ENCODE measurements at regions not wholly inside any gene's neighbourhood (a gene's known extent, or its start where the extent isn't known, plus 50 kb on each side); places are given as distances from the start of the nearest gene placed in this dataset.
"Not testable (repeated sequence)": the region's sequence is repeated elsewhere in the genome, so short reads cannot be mapped to it uniquely, and the experiment has no call there.

DNA sequence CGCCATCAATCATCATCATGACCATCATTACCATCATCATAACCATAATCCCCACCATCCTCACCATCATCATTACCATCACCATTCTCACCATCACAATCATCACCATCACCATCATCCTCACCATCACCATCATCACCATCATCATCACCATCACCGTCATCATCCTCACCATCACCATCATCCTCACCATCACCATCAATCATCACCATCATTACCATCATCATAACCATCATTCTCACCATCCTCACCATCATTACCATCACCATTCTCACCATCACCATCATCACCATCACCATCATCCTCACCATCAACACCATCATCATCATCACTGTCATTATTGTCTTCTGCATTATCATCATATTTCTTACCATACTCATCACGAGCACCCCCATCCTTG lies 245.5 kb downstream of the ADGRD1 start:
- H3K9me3 ChIP-seq: no peaks in the 10 kb centered on the region
- no peak overlapping the region for H3K27ac ChIP-seq
- H3K36me3 ChIP-seq: no peaks in the 10 kb centered on the region
- DNase-seq: no peak
- intact Hi-C loops (cut with DNase I): no loop called here
- H3K4me1 ChIP-seq: no peaks in the 10 kb centered on the region
- H3K27me3 ChIP-seq: peaks cover 0 to 7% (median 0%) of the 10 kb centered on the region in 4 donors
- TF ChIP-seq POLR2A (IDR thresholded peaks at IDR 0.05): no peak
- WGBS, 2 donors: 70% methylated on average over 3 of the region's 3 CpGs
- H3K4me3 ChIP-seq: no peak overlapping the region

DNA sequence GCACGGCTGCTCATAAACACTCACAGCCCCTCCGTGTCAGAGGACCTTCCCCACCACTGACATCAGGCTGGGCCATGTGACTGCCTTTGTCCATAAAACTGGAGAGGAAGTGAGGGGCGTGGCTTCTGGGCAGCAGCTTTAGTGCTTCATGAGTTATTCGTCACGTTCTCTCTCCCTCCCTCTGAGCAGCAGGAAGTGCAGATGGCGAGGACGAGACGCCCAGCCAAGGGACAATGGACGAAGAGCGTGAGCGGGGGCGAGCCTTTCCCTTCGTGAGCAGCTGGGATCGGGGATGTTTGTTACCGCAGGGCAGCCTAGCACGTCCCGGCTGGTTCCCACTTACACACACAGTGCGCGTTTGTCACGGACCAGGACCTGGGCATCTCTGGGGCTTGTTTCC lies 248.2 kb downstream of the ADGRD1 start:
- DNase-seq; H3K27me3 ChIP-seq; H3K4me3 ChIP-seq; H3K4me1 ChIP-seq; H3K36me3 ChIP-seq; intact Hi-C loops (cut with DNase I); H3K9me3 ChIP-seq; H3K27ac ChIP-seq: not testable (repeated sequence)
- no CpG with 5 or more reads among the region's 20 CpGs for whole genome bisulfite sequencing, 2 donors

DNA sequence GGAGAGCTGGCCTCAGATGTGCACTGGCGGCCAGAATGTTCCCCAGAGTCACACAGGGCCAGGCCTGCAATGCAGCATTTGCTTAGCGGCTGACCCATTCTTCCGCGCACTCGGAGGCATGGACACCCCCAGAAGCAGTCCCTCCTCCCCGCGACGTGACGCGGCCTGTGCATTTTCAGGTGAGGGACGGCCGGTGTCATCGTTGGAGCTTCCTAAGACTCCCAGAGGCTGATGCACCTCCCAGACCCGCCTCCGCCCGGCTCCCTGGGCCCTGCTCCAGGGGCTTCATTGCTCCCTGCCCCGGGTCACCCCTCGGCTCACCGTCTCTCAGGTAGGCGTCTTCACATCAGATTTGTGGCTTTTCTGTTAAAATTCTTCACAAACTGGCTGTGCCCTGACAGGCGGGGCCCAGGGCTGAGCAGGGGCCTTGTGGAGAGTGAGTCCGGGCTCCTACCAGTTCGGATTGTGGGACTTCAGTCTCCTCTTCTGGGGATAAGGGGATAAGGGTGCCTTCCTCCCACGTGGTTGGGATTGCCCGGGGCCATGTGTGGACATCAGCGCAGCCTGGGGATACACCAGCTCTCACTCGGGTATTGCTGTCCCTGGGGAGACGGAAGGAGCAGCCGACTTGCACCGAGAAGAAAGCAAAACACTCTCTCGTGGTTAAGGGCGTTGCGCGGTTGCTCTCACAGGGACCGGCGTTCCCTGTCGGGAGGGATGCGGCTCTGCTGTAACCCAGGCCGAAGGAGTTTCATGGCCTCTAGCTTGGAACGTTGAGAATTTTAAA lies 249.1 kb downstream of the ADGRD1 start:
- no peaks in the 10 kb centered on the region for H3K9me3 ChIP-seq
- no peaks in the 10 kb centered on the region for H3K36me3 ChIP-seq
- H3K27me3 ChIP-seq: peaks cover 0 to 10% (median 0%) of the 10 kb centered on the region in 4 donors
- H3K4me1 ChIP-seq: no peaks in the 10 kb centered on the region
- DNase-seq: no peak
- WGBS, 2 donors: 89 to 90% methylated on average over 15 to 29 of the region's 40 CpGs
- TF ChIP-seq POLR2A (IDR thresholded peaks at IDR 0.05): no peak
- H3K4me3 ChIP-seq: no peak overlapping the region
- H3K27ac ChIP-seq: no peak overlapping the region
- intact Hi-C loops (cut with DNase I): no loop called here

DNA sequence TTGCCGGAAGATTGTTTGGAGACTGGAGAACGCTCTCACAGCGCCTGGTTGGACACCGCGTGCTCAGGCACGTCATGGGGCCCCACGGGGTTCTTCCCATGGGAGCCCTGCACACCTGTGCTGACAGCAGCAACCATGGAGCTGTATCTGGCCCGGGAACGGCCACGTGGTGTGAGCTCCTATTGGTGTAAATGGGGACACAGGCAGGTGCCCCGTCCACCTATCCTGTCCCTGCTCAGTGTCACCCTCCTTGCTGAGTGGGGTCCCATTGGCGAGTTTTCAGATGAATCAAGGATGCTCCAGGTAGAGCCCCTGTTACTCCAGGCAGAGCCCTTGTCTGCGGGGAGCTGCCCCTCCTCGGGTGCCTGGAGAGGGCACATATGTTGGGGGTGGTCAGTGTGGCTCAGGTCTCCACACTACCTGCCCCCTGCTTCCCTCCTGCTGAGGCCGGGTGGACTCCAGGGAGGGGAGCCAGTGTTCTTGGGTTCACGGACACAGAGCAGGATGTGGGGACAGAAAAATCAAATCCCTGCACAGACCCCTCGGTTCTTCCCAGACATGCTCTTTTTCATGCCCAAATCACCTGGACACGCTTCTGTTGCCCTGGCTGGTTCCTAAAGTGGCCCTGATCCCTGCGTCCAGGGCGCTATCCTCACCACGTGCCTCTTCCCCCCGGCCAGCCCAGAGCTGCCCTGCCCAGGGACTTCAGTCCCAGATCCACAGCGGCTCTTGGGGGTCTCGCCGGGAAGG lies 250.1 kb downstream of the ADGRD1 start:
- H3K4me1 ChIP-seq: no peaks in the 10 kb centered on the region
- intact Hi-C loops (cut with DNase I): no loop called here
- H3K27ac ChIP-seq: no peak overlapping the region
- TF ChIP-seq, protein P1, sequence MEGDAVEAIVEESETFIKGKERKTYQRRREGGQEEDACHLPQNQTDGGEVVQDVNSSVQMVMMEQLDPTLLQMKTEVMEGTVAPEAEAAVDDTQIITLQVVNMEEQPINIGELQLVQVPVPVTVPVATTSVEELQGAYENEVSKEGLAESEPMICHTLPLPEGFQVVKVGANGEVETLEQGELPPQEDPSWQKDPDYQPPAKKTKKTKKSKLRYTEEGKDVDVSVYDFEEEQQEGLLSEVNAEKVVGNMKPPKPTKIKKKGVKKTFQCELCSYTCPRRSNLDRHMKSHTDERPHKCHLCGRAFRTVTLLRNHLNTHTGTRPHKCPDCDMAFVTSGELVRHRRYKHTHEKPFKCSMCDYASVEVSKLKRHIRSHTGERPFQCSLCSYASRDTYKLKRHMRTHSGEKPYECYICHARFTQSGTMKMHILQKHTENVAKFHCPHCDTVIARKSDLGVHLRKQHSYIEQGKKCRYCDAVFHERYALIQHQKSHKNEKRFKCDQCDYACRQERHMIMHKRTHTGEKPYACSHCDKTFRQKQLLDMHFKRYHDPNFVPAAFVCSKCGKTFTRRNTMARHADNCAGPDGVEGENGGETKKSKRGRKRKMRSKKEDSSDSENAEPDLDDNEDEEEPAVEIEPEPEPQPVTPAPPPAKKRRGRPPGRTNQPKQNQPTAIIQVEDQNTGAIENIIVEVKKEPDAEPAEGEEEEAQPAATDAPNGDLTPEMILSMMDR (IDR thresholded peaks at IDR 0.05): no peak
- TF ChIP-seq POLR2A (IDR thresholded peaks at IDR 0.05): no peak
- DNase-seq: no peak
- H3K4me3 ChIP-seq: no peak overlapping the region
- 63 to 87% methylated on average over 10 to 11 of the region's 25 CpGs for WGBS, 2 donors
- no peaks in the 10 kb centered on the region for H3K36me3 ChIP-seq
- no peaks in the 10 kb centered on the region for H3K9me3 ChIP-seq
- H3K27me3 ChIP-seq: peaks cover 0 to 11% (median 0%) of the 10 kb centered on the region in 4 donors

DNA sequence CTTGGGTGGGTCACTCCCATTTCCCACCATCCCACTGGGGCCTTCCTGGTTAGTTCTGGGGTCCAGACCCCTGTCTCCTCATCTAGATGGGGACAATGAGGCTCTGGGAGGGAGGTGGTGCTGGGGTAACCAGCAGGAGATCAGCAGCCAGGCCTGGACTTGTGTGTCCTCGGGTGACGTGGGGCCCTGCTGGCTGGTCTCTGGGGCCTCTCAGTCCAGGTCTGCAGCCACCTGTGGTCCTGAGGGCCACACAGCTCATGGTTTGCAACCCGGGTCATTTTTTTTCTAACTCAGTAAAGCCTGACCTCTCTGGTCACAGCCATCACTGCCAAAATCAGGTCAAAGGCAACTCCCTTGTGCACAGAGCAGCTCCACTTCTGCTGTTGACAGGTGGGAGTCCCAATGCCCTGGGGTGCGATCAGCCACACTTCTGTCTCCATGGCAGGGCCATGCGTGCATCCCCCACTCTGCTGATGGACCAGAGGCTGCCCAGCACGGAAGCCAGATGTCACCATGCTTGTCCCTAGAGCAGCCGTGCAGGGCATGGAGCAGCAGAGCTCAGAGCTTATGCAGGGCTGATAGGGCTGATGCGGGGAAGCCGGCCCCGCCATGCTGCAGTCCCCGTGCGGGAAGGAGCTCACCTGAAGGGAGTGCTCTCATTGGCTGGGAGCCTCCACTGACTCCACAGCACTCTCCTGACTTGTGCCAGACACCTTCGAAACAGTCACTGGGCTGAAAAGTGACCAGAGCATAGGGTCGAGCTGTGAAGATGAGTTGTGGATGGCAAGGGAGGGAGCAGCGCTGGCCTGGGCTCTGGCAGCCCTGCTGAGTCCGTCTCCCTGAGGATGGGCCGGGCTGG lies 250.9 kb downstream of the ADGRD1 start:
- no peak for DNase-seq
- intact Hi-C loops (cut with DNase I): no loop called here
- Histone ChIP-seq H3K9me3 (no peaks in the 10 kb centered on the region), H3K27ac (no peak overlapping the region), H3K27me3 (peaks cover 0 to 19% (median 0%) of the 10 kb centered on the region in 4 donors), H3K4me3 (no peak overlapping the region), H3K4me1 (no peaks in the 10 kb centered on the region), H3K36me3 (no peaks in the 10 kb centered on the region)
- no peak for TF ChIP-seq POLR2A (IDR thresholded peaks at IDR 0.05)
- TF ChIP-seq, protein P1 (IDR thresholded peaks at IDR 0.05): no peak
- WGBS, 2 donors: 67 to 80% methylated on average over 2 to 4 of the region's 17 CpGs

DNA sequence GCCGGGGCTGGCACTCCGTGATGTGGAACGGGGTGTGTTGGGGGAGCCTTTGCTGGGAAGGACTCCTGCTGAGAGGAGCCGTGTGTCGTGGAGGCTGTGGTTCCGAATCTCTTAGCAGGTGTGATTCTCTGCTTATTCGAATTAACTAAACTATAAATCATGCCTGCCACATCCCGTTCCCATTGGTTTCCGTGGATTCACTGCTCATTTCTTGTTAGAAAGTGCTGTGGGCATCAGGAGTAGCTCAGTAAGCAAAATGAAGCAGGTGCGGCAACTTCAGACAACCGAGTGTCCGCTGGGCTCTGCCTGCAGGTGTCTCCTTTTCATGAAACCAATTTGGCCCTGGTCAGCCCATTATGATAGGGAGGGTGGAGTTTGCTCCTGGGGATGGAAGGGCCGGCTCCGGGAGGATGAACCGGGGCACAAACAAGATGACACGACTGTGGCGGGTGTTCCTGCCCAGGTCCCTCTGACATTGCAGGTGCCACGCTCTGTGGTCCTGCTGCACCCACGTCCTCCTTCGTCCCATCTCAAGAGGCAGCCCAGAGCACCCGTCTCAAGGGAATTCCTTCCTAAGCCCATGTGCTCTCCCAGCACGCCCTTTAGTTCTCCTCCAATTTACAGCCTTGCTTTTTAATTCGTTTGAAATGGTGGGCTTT lies 251.7 kb downstream of the ADGRD1 start:
- not testable (repeated sequence) for H3K9me3 ChIP-seq

DNA sequence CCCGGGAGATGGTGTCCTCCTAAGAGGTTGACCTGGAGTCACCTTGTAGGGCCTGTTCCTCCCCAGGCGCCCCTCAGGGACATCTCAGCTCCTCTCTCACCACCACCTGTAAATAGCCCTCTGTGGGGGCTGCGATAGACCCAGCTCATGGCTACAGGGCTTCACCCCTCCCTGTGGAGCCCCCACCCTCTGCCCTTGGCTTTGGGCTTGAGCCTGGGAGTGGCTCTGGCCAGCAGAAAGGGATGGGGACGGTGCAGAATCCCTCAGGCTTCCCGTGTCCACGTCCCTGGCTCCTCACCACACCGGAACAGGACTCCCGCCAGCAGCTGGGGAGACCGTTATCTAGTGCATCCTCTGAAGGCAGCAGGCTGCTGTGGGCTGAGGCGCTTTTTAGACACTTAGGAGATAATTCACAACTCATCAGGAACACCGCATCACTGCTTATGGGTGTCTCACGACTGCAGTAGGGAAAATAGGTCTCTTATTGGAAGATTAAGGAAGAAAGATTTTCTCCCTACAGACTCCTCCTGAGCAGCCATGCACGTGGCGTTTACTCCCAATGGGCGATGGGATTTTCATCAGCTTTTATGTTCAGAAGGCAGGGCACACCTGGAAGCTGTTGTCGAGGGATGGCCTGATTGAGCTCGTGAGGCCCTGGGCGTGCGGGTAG lies 253.1 kb downstream of the ADGRD1 start:
- H3K9me3 ChIP-seq; H3K36me3 ChIP-seq; DNase-seq; H3K4me1 ChIP-seq; H3K27ac ChIP-seq; H3K4me3 ChIP-seq; intact Hi-C loops (cut with DNase I): not testable (repeated sequence)
- peaks cover 0 to 33% (median 0%) of the 10 kb centered on the region in 4 donors for H3K27me3 ChIP-seq
- 81% methylated on average over 5 of the region's 19 CpGs; no CpG with 5 or more reads in 1 of the 2 donors for WGBS, 2 donors

More for the DNA sequence above, 251.7 kb downstream of the ADGRD1 start:
- intact Hi-C loops (cut with DNase I); H3K4me3 ChIP-seq; H3K4me1 ChIP-seq; H3K36me3 ChIP-seq; DNase-seq; H3K27ac ChIP-seq: not testable (repeated sequence)
- H3K27me3 ChIP-seq: peaks cover 0 to 27% (median 0%) of the 10 kb centered on the region in 4 donors
- 72 to 80% methylated on average over 13 to 20 of the region's 23 CpGs for WGBS, 2 donors

DNA sequence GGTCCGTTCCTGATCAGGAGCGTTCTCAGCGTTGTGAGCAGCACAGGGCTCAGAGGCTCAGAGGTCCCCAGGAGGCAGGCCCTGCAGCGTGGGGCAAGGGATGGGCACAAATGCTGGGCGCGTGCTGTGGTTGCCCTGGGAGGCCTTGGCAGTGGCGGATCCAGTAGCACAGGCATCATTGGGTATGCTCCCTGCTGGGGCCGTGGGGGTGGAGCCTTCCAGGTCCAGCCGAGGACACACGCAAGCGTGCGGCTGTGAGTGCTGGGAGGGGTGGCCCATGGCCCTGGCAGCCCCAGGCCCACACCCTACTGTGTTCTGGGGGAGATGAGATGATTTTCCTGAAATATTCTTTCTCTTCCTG lies 253.6 kb downstream of the ADGRD1 start:
- H3K27ac ChIP-seq; intact Hi-C loops (cut with DNase I); H3K4me1 ChIP-seq; H3K4me3 ChIP-seq; H3K36me3 ChIP-seq; H3K9me3 ChIP-seq; DNase-seq: not testable (repeated sequence)
- 75 to 87% methylated on average over 3 to 4 of the region's 12 CpGs for WGBS, 2 donors
- H3K27me3 ChIP-seq: peaks cover 0 to 33% (median 0%) of the 10 kb centered on the region in 4 donors

DNA sequence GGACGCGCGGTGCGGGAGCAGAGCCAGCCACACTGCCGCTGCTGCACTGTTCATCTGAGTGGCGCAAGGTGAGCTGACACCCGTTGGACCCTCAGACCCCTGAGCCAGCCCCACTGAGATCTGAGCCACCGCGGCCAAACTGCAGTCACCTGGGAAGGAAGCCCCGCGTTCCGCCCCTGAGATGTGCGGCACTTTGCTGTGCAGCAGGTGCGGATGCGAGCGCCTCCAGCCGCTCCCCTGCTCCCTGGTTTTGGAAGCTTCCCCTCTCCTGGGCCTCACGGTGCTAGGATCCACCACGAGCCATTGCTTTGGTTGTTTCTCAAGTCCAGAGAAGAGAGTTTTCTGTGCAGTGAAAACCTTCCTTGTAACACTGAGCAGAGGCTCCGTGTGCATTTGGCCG lies 254.1 kb downstream of the ADGRD1 start:
- H3K4me1 ChIP-seq; intact Hi-C loops (cut with DNase I); H3K36me3 ChIP-seq; H3K27ac ChIP-seq; DNase-seq; H3K9me3 ChIP-seq; H3K4me3 ChIP-seq: not testable (repeated sequence)
- peaks cover 0 to 33% (median 0%) of the 10 kb centered on the region in 4 donors for H3K27me3 ChIP-seq
- WGBS, 2 donors: 87 to 100% methylated on average over 3 to 9 of the region's 21 CpGs

Data from esophagus squamous epithelium (tissue), 5 donors.